A673 (cell line): ENCODE measurements at regions not wholly inside any gene's neighbourhood (a gene's known extent, or its start where the extent isn't known, plus 50 kb on each side); places are given as distances from the start of the nearest gene placed in this dataset.

Experiments
- CTCF ChIP-seq: fragments of 300-800, 200-600 bp; sonication (generic); conservative IDR thresholded peaks from 2 replicates; pipeline ENCODE4 v1.5.1; 2017; ENCODE audit warnings: low read depth, mild to moderate bottlenecking, antibody characterized with exemption, low read length, moderate library complexity, mixed read lengths
- EZH2 ChIP-seq: fragments of 200-600 bp; sonication (generic); IDR thresholded peaks from 2 replicates; pipeline ENCODE4 v1.6.1; 2017; ENCODE audit warnings: borderline replicate concordance, low read depth, mild to moderate bottlenecking, mixed read lengths, antibody characterized with exemption, low read length; ENCODE audit not compliant: poor library complexity, severe bottlenecking

GRCh38 chr13:81597101-81597500 is 1256.2 kb upstream of the SPRY2 start:
- TF ChIP-seq CTCF (no peak), EZH2 (no peak)
